GM18499 (cell line): ENCODE measurements at regions not wholly inside any gene's neighbourhood (a gene's known extent, or its start where the extent isn't known, plus 50 kb on each side); places are given as distances from the start of the nearest gene placed in this dataset.
A peak's percentile ranks its signal among the peaks of the same experiment; 100 is the strongest.
"Not testable (repeated sequence)": the region's sequence is repeated elsewhere in the genome, so short reads cannot be mapped to it uniquely, and the experiment has no call there.

Source experiments
- ATAC-seq: cut with Tn5 transposase; IDR thresholded peaks from one replicate; pipeline ENCODE4 v1.9.1; 2021; ENCODE audit warnings: moderate number of reproducible peaks; ENCODE audit not compliant: insufficient read depth, unreplicated experiment

DNA sequence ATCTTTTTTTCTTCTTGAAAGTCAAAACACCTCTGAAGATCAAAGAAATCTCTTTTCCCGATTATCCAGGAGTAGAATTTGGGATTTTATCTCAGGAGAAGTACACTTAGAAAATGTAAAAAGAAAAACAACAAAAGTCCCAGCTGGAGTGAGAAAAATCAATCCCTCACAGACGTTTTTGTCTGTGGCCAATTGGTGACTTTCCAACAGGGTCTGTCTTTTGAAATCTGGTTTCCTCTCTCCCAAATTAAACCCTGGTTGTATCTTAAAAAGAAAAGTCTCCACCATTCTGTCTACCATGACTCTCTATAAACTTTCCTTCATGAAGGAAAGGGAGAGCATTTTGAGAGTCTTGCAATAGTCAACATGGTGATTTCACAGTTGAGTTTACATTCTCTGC, 88.1 kb downstream of the DACT1 start:
- ATAC-seq: no peak

DNA sequence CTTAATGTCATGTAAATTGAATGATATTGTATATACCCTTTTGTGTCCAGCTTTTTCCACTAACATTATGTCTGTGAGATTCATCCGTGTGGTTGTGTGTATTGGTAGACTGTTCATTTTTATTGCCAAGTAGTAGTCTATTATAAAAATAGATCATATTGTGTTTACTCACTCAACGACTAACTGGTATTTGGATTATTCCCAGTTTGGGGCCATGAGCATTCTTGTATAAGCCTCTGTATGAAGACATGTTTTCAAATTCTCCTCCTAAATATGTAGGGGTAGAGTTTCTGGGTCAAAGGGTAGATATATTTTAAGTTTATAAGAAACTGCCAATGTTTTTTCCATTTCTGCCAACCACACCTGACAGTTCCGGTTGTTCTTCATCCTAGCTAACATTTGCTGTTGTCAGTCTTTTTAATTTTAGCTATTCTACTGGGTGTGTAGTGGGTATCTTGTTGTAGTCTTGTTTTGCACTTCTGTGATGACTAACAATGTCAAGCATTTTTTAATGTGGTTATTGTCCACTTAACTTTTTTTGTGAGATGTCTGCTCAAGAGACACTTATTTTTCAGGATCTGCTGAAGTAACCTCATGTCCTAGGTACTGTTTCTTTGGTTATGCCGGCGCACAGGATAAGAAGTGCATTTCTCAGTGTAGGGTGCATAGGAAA, 93.2 kb downstream of the DACT1 start:
- ATAC-seq: no peak

GRCh38 chr14:58731465-58732293, 93.9 kb downstream of the DACT1 start:
- no peak for ATAC-seq

DNA sequence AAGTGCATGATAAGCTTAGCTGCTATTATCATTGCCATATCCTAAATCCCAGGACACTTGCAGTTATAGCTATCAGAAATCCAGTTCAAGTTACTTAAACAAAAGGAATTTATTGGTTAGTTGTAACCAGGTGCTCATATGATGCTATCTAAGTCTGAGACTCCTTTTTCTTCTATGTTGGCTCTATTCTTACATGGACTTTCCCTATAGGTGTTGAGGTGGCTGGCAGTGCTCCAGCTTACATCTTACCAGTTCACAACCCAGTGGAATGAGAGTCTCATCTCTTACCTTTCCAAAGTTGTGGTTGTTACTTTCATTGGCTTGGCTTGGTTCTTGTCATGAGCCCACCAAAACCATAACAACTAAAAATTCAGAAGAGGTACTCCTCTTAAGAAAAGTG, 94.6 kb downstream of the DACT1 start:
- no peak for ATAC-seq

- no peak for ATAC-seq
These were observed 95.9 kb downstream of the DACT1 start for GRCh38 chr14:58733451-58734208.

DNA sequence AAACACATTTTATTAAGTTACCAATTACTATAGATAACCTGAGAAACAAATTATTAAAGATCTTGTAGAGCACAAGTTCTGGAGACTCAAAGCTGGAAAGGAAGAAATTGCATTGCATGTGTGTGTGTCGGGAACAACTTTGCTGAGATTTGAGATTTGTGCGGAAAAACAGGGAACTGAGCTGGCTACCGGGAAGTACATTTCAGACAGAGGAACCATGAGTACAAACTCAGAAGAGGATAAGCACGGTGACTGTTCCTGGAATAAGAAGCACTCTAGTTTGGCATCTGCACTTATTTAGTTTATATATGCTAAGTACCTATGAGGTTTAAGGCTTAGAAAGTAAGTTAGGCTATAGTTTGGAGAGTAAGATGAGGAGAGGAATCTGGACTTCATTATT, 97.8 kb downstream of the DACT1 start:
- ATAC-seq: no peak

DNA sequence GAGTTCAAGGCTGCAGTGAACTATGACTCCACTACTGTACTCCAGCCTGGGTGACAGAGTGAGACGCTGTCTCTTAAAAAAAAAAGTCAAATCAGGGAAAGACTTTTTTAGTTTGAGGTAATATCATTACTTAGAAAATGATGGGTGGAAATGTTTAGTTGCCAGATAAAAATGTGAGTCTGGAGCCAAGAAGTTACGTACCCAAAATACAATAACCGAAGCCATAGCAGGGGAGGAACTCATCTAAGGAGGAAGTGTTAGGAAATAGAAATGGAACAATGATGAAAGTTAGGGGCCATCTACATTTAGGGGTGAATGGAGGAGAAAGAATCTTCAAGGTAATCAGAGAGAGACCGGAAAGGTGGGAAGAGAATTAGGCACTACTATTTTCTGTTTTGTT, 98.8 kb downstream of the DACT1 start:
- no peak for ATAC-seq

DNA sequence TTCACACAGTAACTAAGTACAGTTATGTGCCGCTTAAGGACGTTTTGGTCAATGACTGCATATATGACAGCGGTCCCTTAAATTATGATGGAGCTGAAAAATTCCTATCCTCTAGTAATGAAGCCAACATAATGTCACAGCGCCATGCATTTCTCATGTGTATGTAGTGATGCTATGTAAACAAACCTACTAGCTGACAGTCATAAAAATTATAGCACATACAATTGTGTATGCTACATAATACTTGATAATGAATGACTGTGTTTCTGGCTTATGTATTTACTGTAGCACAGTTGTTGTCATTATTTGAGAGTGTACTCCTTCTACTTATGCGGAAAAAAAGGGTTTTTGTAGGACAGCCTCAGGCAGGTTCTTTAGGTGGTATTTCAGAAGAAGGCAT, 99.7 kb downstream of the DACT1 start:
- ATAC-seq: no peak

- ATAC-seq: no peak
These were observed 100.6 kb downstream of the DACT1 start for GRCh38 chr14:58738189-58738836.

DNA sequence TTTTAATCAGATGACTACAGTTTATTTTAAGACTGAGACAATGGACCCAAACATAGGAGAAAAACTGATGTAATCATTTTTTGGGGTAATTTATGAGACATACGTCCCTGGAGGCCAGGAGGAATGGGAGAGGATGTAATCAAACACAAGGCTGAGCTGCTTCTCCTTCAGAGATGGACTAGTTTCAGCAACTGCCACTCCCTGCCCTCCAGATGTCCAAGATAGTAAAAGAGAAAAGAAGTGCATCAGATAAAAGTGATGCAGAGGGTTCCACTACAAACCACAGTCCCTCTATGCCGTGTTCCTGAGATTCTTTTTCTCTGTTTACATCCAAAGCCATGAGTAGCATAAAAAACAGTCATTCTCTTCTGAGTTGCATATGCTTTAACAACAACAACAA, 101.1 kb downstream of the DACT1 start:
- no peak for ATAC-seq

DNA sequence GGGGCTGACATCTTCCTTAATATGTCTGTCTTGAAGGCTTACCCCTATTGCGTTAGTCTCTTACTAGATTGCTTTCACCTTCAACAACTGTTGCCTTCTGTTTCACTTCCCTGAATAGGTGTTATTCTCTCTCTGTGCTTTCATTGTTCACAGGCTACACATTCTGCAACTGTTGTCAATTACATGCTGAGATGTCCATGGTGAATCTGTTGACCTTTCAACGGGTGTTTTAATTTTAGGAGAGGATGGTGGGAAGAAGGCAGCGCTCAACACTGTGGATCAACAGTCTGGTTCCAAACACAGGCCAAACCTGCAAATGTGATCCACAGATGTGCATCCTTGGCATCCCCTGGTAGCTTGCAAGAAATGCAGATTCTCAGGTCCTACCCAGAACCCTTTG, 101.9 kb downstream of the DACT1 start:
- ATAC-seq: peak; percentile 58

- ATAC-seq: no peak
These were observed 102.7 kb downstream of the DACT1 start for GRCh38 chr14:58740379-58740935.

DNA sequence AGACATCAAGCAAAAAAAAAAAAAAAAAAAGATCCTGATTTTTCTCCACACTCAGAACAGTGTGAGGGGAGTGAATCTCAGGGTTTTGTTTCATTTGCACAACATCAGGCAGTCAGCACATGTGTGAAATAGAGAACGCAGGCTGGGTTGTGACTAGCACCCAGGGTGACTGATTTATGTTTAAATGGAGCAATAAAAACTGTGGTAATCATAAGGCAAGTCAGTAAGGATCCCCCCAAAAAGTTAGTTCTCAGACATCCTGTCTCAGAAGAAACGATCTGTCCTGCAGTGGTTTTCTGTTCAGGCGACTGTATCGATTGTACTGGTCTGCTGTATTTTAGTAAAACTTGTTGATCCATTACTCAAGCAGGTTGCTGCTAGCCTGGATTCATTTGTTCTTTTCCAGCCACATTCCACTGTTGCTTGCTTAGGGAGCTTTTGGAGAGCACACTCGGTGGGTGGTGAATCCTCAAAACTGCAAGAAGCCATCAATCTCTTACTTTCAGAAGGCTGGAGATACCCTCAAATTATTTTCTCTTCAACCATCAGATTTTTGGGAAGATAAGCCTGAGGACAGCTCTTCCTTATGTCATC, 107.1 kb downstream of the DACT1 start:
- ATAC-seq: no peak

GRCh38 chr14:58746261-58746660, 108.5 kb downstream of the DACT1 start:
- ATAC-seq: no peak

DNA sequence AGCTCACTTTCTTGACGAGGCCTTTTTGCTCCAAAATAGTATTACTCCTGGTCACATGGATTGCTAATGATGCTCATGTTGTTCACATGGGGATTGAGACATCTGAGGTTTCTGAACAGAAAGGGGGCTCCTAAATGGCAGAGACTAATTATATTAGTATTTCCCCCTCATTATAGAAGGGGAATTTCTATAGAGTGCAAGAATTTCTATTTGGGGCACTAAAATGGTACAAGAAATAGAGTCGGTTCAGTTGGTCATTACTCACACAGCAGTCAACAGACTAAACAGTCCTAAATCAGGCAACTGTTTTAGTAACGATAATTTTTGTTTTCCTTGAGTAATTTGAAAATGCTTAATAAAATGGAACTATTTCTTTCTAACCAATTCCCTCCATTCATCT, 108.9 kb downstream of the DACT1 start:
- ATAC-seq: no peak

GRCh38 chr14:58747181-58747580, 109.4 kb downstream of the DACT1 start:
- ATAC-seq: no peak

DNA sequence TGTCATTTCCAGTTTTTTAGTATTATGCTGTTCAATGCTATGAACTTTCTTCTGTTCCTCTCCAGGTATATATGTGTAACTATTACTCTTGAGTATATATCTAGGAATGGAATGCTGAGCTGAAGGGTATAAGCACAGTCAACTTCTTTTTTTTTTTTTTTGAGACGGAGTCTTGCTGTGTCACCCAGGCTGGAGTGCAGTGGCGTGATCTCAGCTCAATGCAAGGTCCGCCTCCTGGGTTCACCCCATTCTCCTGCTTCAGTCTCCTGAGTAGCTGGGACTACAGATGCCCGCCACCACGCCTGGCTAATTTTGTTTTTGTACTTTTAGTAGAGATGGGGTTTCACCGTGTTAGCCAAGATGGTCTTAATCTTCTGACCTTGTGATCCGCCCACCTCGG, 110.5 kb downstream of the DACT1 start:
- ATAC-seq: not testable (repeated sequence)

GRCh38 chr14:58749066-58749669, 111.4 kb downstream of the DACT1 start:
- ATAC-seq: peak; percentile 86
